ENCODE measurements at regions not wholly inside any gene's neighbourhood (a gene's known extent, or its start where the extent isn't known, plus 50 kb on each side); places are given as distances from the start of the nearest gene placed in this dataset.

DNA sequence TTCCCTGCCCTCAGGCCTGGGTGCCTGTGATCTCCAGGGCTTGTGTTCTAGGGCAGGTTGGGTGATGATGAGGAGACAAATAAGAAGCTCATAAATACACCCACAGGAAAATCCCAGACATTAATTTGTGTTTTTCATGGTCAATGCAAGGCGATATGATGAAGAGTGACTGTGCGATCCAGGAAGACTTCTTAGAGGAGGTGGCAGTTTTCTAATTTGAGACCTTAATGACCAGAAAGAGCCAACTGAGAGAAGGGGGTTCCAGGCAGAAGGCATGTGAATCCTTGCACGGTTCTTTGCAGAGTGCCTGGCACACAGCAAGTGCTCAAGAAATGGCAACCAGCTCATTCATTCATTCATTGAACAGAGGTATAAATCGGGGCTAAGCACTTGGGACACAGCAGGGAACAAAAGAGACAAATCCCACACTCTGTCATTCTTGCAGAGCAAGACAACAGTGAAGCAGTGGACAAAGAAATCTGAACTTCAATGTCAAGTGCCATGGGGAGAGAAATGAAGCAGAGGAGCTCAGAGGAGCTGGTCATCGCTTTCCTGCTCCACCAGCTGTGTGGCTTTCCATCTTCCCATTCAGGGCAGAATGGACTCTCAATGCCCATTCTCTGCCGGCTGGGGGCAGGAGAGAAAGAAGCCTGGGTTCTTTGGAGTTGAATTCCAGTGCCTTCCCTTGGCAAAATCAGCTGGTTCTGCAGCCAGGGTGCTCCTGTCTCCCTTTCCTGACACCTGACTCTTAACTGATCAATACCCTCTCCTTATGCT is 128.3 kb downstream of the AACS start:
- H3K27ac Mint-ChIP-seq, result no peak overlapping the region

DNA sequence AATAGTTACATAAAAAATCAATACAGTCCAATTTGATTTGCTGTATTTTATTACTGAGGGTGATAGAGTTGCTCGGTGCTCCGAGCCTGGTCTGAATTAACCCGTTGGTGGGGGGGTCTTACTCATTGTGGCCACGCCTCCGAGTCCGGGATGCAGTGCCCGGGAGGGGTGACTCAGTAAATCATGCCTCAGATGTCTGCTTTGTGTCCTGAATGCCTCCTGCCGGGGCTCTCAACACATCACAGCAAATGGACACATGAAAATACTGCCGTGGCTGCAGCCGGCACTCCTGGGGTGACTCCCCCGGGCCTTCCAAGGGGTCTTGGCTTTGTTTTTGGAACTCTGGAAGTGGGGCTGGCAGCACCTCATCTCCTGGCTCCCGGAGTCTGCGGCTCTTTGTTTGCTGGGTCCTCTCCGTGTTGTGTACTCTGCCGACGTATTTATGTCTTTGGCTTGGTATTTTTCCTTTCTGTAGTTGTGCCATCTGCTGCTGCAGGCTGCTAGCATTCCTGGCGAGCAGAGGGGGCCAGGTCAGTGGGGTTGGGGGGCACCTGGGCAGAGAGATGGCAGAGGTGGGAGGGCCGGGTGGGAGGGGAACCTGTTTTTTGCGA is 129.0 kb downstream of the AACS start:
- DNase-seq, result peak; percentile 3
- TF ChIP-seq, protein P1, sequence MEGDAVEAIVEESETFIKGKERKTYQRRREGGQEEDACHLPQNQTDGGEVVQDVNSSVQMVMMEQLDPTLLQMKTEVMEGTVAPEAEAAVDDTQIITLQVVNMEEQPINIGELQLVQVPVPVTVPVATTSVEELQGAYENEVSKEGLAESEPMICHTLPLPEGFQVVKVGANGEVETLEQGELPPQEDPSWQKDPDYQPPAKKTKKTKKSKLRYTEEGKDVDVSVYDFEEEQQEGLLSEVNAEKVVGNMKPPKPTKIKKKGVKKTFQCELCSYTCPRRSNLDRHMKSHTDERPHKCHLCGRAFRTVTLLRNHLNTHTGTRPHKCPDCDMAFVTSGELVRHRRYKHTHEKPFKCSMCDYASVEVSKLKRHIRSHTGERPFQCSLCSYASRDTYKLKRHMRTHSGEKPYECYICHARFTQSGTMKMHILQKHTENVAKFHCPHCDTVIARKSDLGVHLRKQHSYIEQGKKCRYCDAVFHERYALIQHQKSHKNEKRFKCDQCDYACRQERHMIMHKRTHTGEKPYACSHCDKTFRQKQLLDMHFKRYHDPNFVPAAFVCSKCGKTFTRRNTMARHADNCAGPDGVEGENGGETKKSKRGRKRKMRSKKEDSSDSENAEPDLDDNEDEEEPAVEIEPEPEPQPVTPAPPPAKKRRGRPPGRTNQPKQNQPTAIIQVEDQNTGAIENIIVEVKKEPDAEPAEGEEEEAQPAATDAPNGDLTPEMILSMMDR (IDR thresholded peaks at IDR 0.05), result no peak

More for the DNA sequence above, 128.3 kb downstream of the AACS start:
- H3K36me3 Mint-ChIP-seq (ENCODE audit: low read depth), result no peaks in the 10 kb centered on the region
- DNase-seq, result no peak
- H3K27me3 Mint-ChIP-seq (ENCODE audit: insufficient read depth), result peaks cover 31% of the 10 kb centered on the region
- H3K4me3 Mint-ChIP-seq, result no peak overlapping the region
- peaks cover 5% of the 10 kb centered on the region; the same call in 1 of the 2 replicates for H3K4me1 Mint-ChIP-seq (ENCODE audit: low read depth)
- TF ChIP-seq, protein P1 (IDR thresholded peaks at IDR 0.05), result peak; percentile 6; the same call in 1 of the 2 replicates
- no peaks in the 10 kb centered on the region for H3K9me3 Mint-ChIP-seq

DNA sequence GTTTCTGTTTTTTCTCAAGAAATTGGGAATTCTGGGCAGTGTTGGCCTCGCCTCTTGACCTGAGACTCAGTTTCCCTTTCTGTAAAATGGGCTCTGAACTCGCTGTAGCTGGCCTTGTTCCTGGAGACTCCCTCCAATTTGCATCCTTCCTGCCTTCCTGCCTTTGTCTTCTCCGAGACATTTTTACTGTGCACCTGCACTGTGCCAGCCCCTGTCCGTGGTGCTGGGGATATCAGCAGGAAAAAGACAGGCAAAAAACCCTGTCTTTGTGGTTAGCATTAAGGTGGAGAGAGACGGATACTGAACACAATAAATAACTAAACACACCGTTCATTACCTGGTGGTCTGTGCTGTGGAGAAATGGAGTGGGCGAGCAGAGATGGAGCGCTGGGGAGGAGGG is 129.8 kb downstream of the AACS start:
- no peak for DNase-seq
- Mint-ChIP-seq H3K4me1 (ENCODE audit: low read depth) (peaks cover 5% of the 10 kb centered on the region; the same call in 1 of the 2 replicates), H3K36me3 (ENCODE audit: low read depth) (no peaks in the 10 kb centered on the region), H3K27me3 (ENCODE audit: insufficient read depth) (peaks cover 18% of the 10 kb centered on the region), H3K4me3 (no peak overlapping the region), H3K9me3 (no peaks in the 10 kb centered on the region), H3K27ac (no peak overlapping the region)
- TF ChIP-seq, protein P1 (IDR thresholded peaks at IDR 0.05), result no peak

More for the DNA sequence above, 129.0 kb downstream of the AACS start:
- Mint-ChIP-seq H3K4me3 (no peak overlapping the region), H3K27ac (no peak overlapping the region), H3K27me3 (ENCODE audit: insufficient read depth) (peaks cover 24% of the 10 kb centered on the region), H3K4me1 (ENCODE audit: low read depth) (peaks cover 5% of the 10 kb centered on the region; the same call in 1 of the 2 replicates), H3K36me3 (ENCODE audit: low read depth) (no peaks in the 10 kb centered on the region), H3K9me3 (no peaks in the 10 kb centered on the region)

DNA sequence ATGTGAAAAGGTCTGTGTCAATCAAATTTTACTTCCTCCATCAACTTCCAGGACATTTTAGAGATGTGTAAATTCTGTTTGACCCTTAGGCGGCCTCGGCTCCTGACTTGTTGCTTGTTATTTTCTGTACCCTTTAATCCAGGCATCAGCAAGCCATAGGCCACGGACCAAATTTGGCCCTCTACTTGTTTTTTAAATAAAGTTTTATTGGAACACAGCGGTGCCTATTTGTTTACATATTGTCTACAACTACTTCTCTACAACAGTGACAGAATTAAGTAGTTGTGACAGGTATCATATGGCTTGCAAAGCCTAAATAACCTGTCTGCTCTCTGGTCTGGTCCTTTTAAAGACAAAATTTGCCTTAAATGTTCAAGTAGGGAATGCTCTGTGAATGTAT is 132.1 kb downstream of the AACS start:
- no peak for DNase-seq
- no peak overlapping the region for H3K4me3 Mint-ChIP-seq
- H3K9me3 Mint-ChIP-seq, result no peaks in the 10 kb centered on the region
- H3K27me3 Mint-ChIP-seq (ENCODE audit: insufficient read depth), result peaks cover 17% of the 10 kb centered on the region
- TF ChIP-seq, protein P1 (IDR thresholded peaks at IDR 0.05), result no peak
- no peak overlapping the region for H3K27ac Mint-ChIP-seq
- H3K4me1 Mint-ChIP-seq (ENCODE audit: low read depth), result peaks cover 5% of the 10 kb centered on the region; the same call in 1 of the 2 replicates
- no peaks in the 10 kb centered on the region for H3K36me3 Mint-ChIP-seq (ENCODE audit: low read depth)

DNA sequence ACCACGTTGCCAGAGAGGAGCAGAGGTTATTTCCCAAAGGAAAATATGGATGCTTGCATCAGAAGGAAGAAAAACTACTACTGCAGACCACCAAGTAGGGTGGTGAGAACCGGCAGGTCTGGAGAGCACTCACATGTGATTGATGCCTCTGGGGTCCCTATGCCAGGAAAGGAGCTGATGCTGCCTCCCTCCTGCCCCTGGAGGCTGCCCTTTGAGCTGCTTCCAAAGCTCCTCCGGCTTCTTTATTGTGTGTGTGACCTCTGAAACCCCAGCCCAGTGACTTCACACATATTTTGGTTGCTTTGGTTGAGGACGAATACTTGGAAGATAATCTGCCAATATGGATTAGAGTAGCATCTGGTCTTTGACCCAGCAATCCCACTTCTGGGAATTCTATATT is 133.4 kb downstream of the AACS start:
- TF ChIP-seq, protein P1 (IDR thresholded peaks at IDR 0.05), result no peak
- DNase-seq, result no peak
- Mint-ChIP-seq H3K4me1 (ENCODE audit: low read depth) (peaks cover 5% of the 10 kb centered on the region; the same call in 1 of the 2 replicates), H3K36me3 (ENCODE audit: low read depth) (no peaks in the 10 kb centered on the region), H3K27me3 (ENCODE audit: insufficient read depth) (peaks cover 12% of the 10 kb centered on the region), H3K4me3 (no peak overlapping the region), H3K9me3 (no peaks in the 10 kb centered on the region), H3K27ac (no peak overlapping the region)
